DMS 273 (cell line): ENCODE measurements at regions not wholly inside any gene's neighbourhood (a gene's known extent, or its start where the extent isn't known, plus 50 kb on each side); places are given as distances from the start of the nearest gene placed in this dataset.
"Not testable (repeated sequence)": the region's sequence is repeated elsewhere in the genome, so short reads cannot be mapped to it uniquely, and the experiment has no call there.

Experiments used
- DNase-seq: peaks from one replicate; lab custom pipeline; 2025; ENCODE audit not compliant: unreplicated experiment; lab: John Stamatoyannopoulos, UW

- no peak for DNase-seq
Observed at GRCh38 chr11:98725471-98725870, 295.3 kb upstream of the CNTN5 start.

- DNase-seq: no peak
Observed at GRCh38 chr11:98728421-98728820, 292.3 kb upstream of the CNTN5 start.

GRCh38 chr11:98729118-98729517 is 291.6 kb upstream of the CNTN5 start:
- DNase-seq: no peak

GRCh38 chr11:98732947-98733346 is 287.8 kb upstream of the CNTN5 start:
- no peak for DNase-seq

- peak; percentile 75 for DNase-seq
Observed at GRCh38 chr11:98733378-98733777, 287.4 kb upstream of the CNTN5 start.

- DNase-seq: no peak
Observed at GRCh38 chr11:98734686-98735085, 286.1 kb upstream of the CNTN5 start.

- DNase-seq: no peak
Observed at GRCh38 chr11:98736833-98737232, 283.9 kb upstream of the CNTN5 start.

- no peak for DNase-seq
Observed at GRCh38 chr11:98740321-98740720, 280.4 kb upstream of the CNTN5 start.

GRCh38 chr11:98763446-98763845 is 257.3 kb upstream of the CNTN5 start:
- DNase-seq: not testable (repeated sequence)

GRCh38 chr11:98766903-98767302 is 253.8 kb upstream of the CNTN5 start:
- no peak for DNase-seq

GRCh38 chr11:98770046-98770445 is 250.7 kb upstream of the CNTN5 start:
- not testable (repeated sequence) for DNase-seq

GRCh38 chr11:98771791-98772190 is 249.0 kb upstream of the CNTN5 start:
- DNase-seq: peak; percentile 0

GRCh38 chr11:98772893-98773292 is 247.9 kb upstream of the CNTN5 start:
- peak; percentile 68 for DNase-seq

GRCh38 chr11:98793276-98793675 is 227.5 kb upstream of the CNTN5 start:
- DNase-seq: no peak

- no peak for DNase-seq
Observed at GRCh38 chr11:98798333-98798732, 222.4 kb upstream of the CNTN5 start.

- no peak for DNase-seq
Observed at GRCh38 chr11:98800696-98801095, 220.1 kb upstream of the CNTN5 start.

GRCh38 chr11:98828986-98829708 is 191.6 kb upstream of the CNTN5 start:
- DNase-seq: no peak

- DNase-seq: no peak
Observed at GRCh38 chr11:98829971-98830370, 190.8 kb upstream of the CNTN5 start.

GRCh38 chr11:98834776-98835175 is 186.0 kb upstream of the CNTN5 start:
- DNase-seq: no peak

GRCh38 chr11:98835335-98835734 is 185.4 kb upstream of the CNTN5 start:
- no peak for DNase-seq

- no peak for DNase-seq
Observed at GRCh38 chr11:98836156-98836555, 184.6 kb upstream of the CNTN5 start.

GRCh38 chr11:98842187-98842586 is 178.6 kb upstream of the CNTN5 start:
- no peak for DNase-seq

GRCh38 chr11:98862169-98862568 is 158.6 kb upstream of the CNTN5 start:
- DNase-seq: no peak
